ENCODE measurements at regions not wholly inside any gene's neighbourhood (a gene's known extent, or its start where the extent isn't known, plus 50 kb on each side); places are given as distances from the start of the nearest gene placed in this dataset.

DNA sequence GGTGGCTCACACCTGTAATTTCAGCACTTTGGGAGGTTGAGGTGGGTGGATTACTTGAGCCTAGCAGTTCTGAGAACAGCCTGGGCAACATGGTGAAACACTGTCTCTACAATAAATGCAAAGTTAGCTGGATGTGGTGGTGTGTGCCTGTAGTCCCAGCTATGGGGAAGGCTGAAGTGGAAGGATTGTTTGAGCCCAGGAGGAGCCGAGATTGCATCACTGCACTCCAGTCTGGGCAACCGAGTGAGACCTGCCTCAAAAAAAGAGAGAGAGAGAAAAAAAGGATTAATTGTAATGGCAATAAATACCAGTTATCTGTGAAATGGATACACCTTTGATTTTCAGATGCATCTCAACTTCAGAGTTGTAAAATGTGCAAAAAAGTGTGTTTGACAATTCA is 58.8 kb downstream of the SPRY1 start:
- no peak for DNase-seq (ENCODE audit: low read depth)

- no peak for DNase-seq (ENCODE audit: low read depth)
Observed at GRCh38 chr4:123462007-123462406, 65.4 kb downstream of the SPRY1 start.

GRCh38 chr4:123463869-123464268 is 67.3 kb downstream of the SPRY1 start:
- DNase-seq (ENCODE audit: low read depth), result no peak

DNA sequence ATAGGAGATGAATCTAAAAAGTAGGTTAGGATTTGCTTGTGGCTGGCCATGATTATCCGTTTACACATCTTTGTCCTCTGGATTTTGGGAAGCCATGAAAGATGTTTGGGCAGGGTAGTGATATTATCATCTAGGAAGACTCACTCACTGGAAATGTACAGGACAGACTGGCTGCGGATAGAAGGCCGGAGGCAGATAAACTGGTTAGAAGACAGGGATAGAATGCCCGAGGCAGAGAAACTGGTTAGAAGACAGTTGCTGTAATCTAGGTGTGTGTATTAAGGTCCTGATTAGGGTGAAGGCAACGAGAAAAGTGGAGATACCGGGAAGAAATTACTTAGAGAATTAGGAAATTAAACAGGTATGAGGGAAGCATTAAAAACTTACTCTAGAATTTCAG is 68.8 kb downstream of the SPRY1 start:
- DNase-seq (ENCODE audit: low read depth), result no peak

GRCh38 chr4:123466080-123466785 is 69.6 kb downstream of the SPRY1 start:
- DNase-seq (ENCODE audit: low read depth), result no peak

- DNase-seq (ENCODE audit: low read depth), result no peak
Observed at GRCh38 chr4:123468479-123469031, 72.0 kb downstream of the SPRY1 start.

- DNase-seq (ENCODE audit: low read depth), result no peak
Observed at GRCh38 chr4:123469245-123469644, 72.7 kb downstream of the SPRY1 start.

GRCh38 chr4:123469696-123470095 is 73.1 kb downstream of the SPRY1 start:
- DNase-seq (ENCODE audit: low read depth), result no peak

GRCh38 chr4:123470640-123471039 is 74.0 kb downstream of the SPRY1 start:
- no peak for DNase-seq (ENCODE audit: low read depth)

- DNase-seq (ENCODE audit: low read depth), result no peak
Observed at GRCh38 chr4:123471655-123472369, 75.2 kb downstream of the SPRY1 start.

GRCh38 chr4:123474817-123475216 is 78.2 kb downstream of the SPRY1 start:
- DNase-seq (ENCODE audit: low read depth), result no peak

- no peak for DNase-seq (ENCODE audit: low read depth)
Observed at GRCh38 chr4:123476089-123476488, 79.5 kb downstream of the SPRY1 start.

DNA sequence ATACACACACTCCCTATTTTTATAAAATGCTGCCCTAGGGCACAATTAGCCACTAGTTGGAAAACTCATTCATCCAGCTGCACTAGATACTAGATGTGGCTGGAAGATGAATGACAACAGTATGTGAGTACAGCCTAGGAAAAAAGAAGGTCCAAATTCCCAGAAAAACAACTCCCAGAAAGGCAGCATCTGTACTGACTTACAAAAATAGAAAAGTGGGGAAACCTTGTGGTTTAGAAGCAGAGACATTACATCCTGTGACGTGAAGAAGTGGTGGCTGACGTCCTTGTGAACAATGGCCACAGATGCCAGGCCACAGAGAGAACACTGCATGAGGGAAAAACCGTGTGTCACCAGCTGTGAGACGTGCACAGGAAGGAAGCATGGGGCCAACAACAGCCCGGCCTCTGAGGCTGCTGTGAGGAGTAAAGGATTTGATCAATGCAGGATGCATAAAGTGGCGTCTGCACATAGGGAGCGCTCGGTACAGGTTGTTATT is 81.2 kb downstream of the SPRY1 start:
- peak; percentile 13 for DNase-seq (ENCODE audit: low read depth)

DNA sequence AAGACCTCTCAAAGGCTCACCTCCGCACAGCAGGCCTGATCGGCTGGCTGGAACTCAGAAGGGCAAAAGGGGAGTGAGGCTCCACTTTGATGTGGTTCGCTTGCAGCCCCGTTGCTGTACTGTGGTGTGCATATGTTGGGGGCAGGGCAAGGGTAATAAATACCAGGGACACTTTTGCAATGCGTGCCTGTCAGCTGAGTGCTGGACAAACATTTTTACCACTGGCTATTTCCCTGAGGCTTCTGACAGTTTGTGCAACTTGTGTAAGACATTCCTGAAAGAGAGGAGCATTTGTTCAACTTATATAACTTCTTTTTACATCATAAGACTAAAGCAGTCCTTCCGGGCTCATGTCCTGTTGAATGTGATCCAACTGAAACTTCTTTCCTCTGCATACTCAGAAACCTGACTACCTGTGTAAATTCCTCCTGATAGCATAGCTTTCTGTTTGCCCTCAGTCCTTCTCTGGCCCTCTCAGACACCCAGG is 82.3 kb downstream of the SPRY1 start:
- peak; percentile 28 for DNase-seq (ENCODE audit: low read depth)

GRCh38 chr4:123479944-123480343 is 83.3 kb downstream of the SPRY1 start:
- DNase-seq (ENCODE audit: low read depth), result no peak

DNA sequence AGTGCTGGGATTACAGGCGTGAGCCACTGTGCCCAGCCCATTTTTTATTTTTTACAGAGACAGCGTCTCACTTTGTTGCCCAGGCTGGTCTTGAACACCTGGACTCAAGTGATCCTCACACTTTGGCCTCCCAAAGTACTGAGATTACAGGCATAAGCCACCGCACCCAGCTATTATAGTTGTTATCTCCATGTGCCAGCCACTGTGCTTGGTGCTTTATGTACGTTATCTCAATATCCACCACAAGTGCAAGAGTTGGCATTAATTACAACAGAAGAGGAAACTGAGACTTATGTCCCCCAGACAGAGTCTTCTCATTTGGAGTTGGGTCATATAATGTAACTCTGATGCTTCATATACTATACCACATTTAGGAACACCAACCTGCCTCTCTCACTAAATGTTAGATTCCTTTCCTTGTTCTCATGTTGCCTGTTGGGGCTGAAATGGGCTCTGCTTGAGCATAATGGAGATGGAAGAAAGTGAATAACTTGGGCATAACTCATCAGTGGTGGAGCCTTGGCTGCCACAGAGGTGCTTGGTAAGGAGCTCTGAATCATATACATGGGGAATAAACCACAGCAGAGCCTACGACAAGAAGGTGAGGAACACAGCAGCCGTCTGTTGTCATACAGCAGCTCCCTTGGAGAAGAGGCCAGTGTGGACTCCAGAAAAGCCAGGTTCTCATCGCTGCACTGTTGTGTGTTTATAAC is 84.3 kb downstream of the SPRY1 start:
- DNase-seq (ENCODE audit: low read depth), result peak; percentile 19

DNA sequence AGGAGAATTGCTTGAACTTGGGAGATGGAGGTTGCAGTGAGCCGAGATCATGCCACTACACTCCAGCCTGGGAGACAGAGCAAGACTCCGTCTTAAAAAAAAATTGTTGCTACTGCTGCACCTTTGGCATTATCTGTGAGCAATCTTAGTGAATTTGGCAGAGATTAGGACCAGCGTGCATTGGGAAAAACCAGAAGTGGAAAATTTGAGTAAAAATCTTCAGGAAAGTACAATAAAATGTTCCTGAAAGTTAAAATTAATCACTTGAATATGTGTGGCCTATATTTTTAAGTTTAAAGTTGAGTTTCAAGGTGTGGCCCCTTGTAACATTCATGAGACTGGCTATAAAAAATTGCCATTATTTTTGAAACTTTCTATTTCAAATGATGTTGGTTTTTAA is 85.1 kb downstream of the SPRY1 start:
- DNase-seq (ENCODE audit: low read depth), result no peak

DNA sequence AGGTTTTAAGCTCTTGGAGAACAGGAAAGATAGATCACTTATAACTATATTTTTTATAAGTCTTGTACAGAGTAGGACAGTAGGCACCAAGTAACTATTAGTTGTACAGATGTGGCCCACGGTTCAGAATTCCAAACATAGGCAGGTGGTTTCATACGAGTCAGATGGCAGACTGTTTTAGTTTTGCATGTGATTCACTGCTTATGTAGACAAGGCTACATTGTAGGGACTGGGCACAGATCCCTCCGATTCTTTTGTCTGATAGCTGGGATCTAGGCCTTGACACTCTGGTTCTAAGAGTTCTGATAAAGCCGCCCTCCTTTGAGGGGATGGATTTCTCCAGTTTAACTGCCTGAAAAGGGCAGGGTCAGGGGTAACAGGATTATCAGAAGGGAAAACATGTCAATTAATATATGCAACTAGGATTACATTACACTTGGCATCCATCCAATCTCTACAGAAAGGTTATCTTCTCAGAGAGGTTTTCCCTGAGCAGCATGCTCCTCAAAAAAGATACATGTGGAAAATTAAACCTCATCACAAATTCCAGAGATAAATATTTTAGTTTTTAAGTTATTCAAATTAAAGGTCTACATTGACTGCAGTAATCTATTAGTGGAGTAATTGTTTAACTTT is 87.8 kb downstream of the SPRY1 start:
- no peak for DNase-seq (ENCODE audit: low read depth)

DNA sequence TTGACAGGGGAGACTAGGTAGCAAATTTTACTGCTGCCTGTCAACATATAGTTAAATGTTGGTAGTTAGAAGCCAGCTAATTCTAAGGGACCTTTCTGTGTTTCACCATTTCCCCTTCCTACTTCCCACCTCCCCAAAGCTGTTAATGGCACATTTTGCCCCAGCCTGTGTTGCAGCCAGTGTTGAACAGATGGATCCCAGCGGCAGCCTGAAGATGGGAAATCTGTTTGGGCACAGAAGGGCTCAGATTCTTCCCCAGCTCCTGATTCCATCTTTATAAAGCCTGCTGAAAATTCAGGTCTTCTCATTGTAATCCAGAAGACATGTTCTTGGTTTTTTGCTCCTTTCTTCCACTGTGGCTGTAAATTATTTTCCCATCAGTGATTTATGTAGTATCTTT is 89.0 kb downstream of the SPRY1 start:
- DNase-seq (ENCODE audit: low read depth), result no peak

DNA sequence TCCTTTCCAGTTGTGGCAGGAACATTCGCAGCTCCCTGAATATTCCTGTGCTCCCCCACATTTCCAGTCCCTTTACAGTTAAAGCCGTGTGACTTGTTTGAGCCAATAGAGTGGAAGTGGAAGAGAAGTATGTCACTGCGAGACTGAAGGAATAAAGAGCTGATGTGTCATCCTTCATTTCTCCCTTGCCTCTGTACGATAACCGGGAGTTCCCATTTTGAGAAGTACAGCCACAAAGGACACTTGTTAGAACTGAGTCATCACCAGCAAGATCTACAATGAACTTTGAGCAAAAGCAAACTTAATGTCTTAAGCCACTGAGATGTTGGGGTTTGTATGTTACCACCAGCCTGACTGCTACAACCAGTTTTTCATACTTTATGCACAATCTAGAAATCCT is 92.3 kb downstream of the SPRY1 start:
- no peak for DNase-seq (ENCODE audit: low read depth)

GRCh38 chr4:123495530-123495929 is 98.9 kb downstream of the SPRY1 start:
- no peak for DNase-seq (ENCODE audit: low read depth)

GRCh38 chr4:123496421-123496820 is 99.8 kb downstream of the SPRY1 start:
- DNase-seq (ENCODE audit: low read depth), result no peak
